Peyer's patch (tissue), 4 donors: ENCODE measurements at regions not wholly inside any gene's neighbourhood (a gene's known extent, or its start where the extent isn't known, plus 50 kb on each side); places are given as distances from the start of the nearest gene placed in this dataset.

ENCODE experiments used
- CTCF ChIP-seq, 6 experiments: fragments of 450-650 bp in 4 of 6; fragments of 200-600 bp in 2 of 6; sonication (generic) in 1 of 6; IDR thresholded peaks; one replicate each; pipeline ENCODE4 v1.5.1; 2017 to 2019; ENCODE audit warnings: antibody characterized with exemption in 6 of 6, mild to moderate bottlenecking in 3 of 6, moderate library complexity in 1 of 6
- POLR2A ChIP-seq, 2 donors: fragments of 450-650 bp; IDR thresholded peaks; one replicate each; pipeline ENCODE4 v1.5.1; 2017; ENCODE audit warnings: antibody characterized with exemption in 2 of 2, mild to moderate bottlenecking in 2 of 2, moderate library complexity in 2 of 2

GRCh38 chr7:34337163-34337562 lies 320.9 kb upstream of the NPSR1 start:
- no peak for TF ChIP-seq POLR2A (IDR thresholded peaks at IDR 0.05)
- TF ChIP-seq CTCF (IDR thresholded peaks at IDR 0.05), result no peak
